ENCODE measurements at regions not wholly inside any gene's neighbourhood (a gene's known extent, or its start where the extent isn't known, plus 50 kb on each side); places are given as distances from the start of the nearest gene placed in this dataset.

DNA sequence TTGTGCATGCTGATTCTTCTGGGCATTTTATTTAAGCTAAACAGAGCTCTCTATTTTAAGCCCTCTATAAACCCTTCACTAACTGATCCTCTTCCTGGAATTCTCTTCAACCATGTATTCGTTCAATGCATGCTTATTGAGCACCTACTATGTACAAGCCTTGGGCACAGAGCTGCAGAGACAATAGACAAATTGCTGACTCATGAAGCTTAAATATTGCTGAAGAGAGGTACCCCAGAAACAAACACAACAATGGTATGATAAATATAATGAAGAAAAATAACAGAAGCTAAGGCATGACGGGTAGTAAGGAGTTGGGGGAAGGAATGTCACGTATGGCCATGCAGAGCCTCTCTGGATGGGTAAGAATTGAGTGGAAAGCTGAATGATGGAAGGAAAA, 222.2 kb downstream of the PPARGC1A start:
- Histone ChIP-seq H3K27me3 (ENCODE audit: insufficient read depth, low read length) (no peaks in the 10 kb centered on the region), H3K4ac (ENCODE audit: low read depth, low read length) (no peak overlapping the region), H3K4me2 (ENCODE audit: insufficient read depth, insufficient read length, low read length) (no peak overlapping the region), H4K5ac (ENCODE audit: insufficient read length, low read depth, low read length) (no peak overlapping the region), H3K27ac (ENCODE audit: insufficient read length, low read depth, low read length) (no peak overlapping the region), H2BK12ac (ENCODE audit: insufficient read length, low read depth, low read length) (no peak overlapping the region), H4K91ac (ENCODE audit: insufficient read length, low read depth, low read length) (no peak overlapping the region), H2BK15ac (ENCODE audit: low read depth, low read length) (no peak overlapping the region), H3K9ac (ENCODE audit: extremely low read depth, insufficient read length, low read length) (no peak overlapping the region), H3K23me2 (ENCODE audit: insufficient read length, low read depth, low read length, poor library complexity, severe bottlenecking) (no peaks in the 10 kb centered on the region), H4K20me1 (ENCODE audit: control insufficient read depth, insufficient read depth, insufficient read length) (no peaks in the 10 kb centered on the region), H3K18ac (ENCODE audit: insufficient read length, low read depth, low read length) (no peak overlapping the region), H2BK20ac (ENCODE audit: low read depth, low read length, poor library complexity, severe bottlenecking) (no peak overlapping the region), H3K9me3 (ENCODE audit: control insufficient read depth, low read depth, low read length) (no peaks in the 10 kb centered on the region), H3T11ph (ENCODE audit: low read length) (no peak overlapping the region), H3K56ac (ENCODE audit: insufficient read length, low read depth, low read length) (no peak overlapping the region), H2BK120ac (ENCODE audit: low read depth, low read length, poor library complexity, severe bottlenecking) (no peak overlapping the region), H3K79me2 (ENCODE audit: insufficient read depth, low read length) (no peaks in the 10 kb centered on the region), H2AFZ (ENCODE audit: low read length) (no peak overlapping the region), H2AK5ac (ENCODE audit: insufficient read length, low read length) (no peak overlapping the region), H4K8ac (replicated peaks; ENCODE audit: insufficient read length, low read depth, low read length) (no peak overlapping the region), H2BK5ac (ENCODE audit: insufficient read length, low read length) (no peak overlapping the region), H3K23ac (ENCODE audit: insufficient read length, low read depth, low read length) (no peak overlapping the region), H3K4me1 (ENCODE audit: insufficient read depth, low read length) (no peaks in the 10 kb centered on the region; the same call in 1 of the 2 replicates), H3K14ac (ENCODE audit: insufficient read depth, low read length) (no peak overlapping the region), H3K79me1 (ENCODE audit: insufficient read depth, low read depth, low read length, poor library complexity, severe bottlenecking) (no peaks in the 10 kb centered on the region)
- Mint-ChIP-seq H3K27ac (no peak overlapping the region), H3K4me3 (no peak overlapping the region), H3K9me3 (no peaks in the 10 kb centered on the region; a peak in 1 of 5 replicates), H3K27me3 (ENCODE audit: low read depth) (no peaks in the 10 kb centered on the region), H3K36me3 (ENCODE audit: insufficient read depth in 1 of 3, low read depth in 3 of 3) (0 out of 7 replicates have a peak, but pooled peaks cover 0 to 8% (median 0%) of the 10 kb centered on the region in 3 experiments), H3K4me1 (no peaks in the 10 kb centered on the region)
- no CpG with 5 or more reads among the region's 3 CpGs for WGBS (ENCODE audit: extremely low coverage, insufficient read length, low lambda C conversion rate)
- TF ChIP-seq, protein P1, sequence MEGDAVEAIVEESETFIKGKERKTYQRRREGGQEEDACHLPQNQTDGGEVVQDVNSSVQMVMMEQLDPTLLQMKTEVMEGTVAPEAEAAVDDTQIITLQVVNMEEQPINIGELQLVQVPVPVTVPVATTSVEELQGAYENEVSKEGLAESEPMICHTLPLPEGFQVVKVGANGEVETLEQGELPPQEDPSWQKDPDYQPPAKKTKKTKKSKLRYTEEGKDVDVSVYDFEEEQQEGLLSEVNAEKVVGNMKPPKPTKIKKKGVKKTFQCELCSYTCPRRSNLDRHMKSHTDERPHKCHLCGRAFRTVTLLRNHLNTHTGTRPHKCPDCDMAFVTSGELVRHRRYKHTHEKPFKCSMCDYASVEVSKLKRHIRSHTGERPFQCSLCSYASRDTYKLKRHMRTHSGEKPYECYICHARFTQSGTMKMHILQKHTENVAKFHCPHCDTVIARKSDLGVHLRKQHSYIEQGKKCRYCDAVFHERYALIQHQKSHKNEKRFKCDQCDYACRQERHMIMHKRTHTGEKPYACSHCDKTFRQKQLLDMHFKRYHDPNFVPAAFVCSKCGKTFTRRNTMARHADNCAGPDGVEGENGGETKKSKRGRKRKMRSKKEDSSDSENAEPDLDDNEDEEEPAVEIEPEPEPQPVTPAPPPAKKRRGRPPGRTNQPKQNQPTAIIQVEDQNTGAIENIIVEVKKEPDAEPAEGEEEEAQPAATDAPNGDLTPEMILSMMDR (conservative IDR thresholded peaks at IDR 0.05): no peak
- no peak for DNase-seq
